Vagina (tissue), 2 donors: ENCODE measurements at regions not wholly inside any gene's neighbourhood (a gene's known extent, or its start where the extent isn't known, plus 50 kb on each side); places are given as distances from the start of the nearest gene placed in this dataset.

ENCODE experiments used
- DNase-seq, 2 donors: peaks; one replicate each; pipeline ENCODE4 v3.0.0-alpha.2; 2017; ENCODE audit errors: extremely low spot score in 2 of 2
- H3K27ac ChIP-seq: fragments of 200-600 bp; sonication (generic); one replicate; pipeline ENCODE4 v1.5.1; 2019
- H3K27me3 ChIP-seq: fragments of 200-600 bp; sonication (generic); one replicate; pipeline ENCODE4 v1.5.1; 2019
- H3K36me3 ChIP-seq, 2 donors: fragments of 200-600 bp; sonication (generic); one replicate each; pipeline ENCODE4 v1.5.1; 2017 to 2019
- H3K4me1 ChIP-seq: fragments of 200-600 bp; sonication (generic); one replicate; pipeline ENCODE4 v1.5.1; 2019
- H3K4me3 ChIP-seq, 2 donors: fragments of 200-600 bp; sonication (generic); 1 replicate in 1 of 2; 2 replicates in 1 of 2; pipeline ENCODE4 v1.5.1; 2016 to 2019
- H3K9me3 ChIP-seq: fragments of 200-600 bp; sonication (generic); one replicate; pipeline ENCODE4 v1.5.1; 2019
- CTCF ChIP-seq, 3 experiments: fragments of 450-650 bp in 2 of 3; fragments of 200-600 bp in 1 of 3; sonication (generic) in 1 of 3; IDR thresholded peaks; one replicate each; pipeline ENCODE4 v1.5.1; 2017 to 2019; ENCODE audit warnings: antibody characterized with exemption in 3 of 3, mild to moderate bottlenecking in 2 of 3, moderate library complexity in 2 of 3
- POLR2A ChIP-seq, 2 donors: fragments of 450-650 bp; IDR thresholded peaks; one replicate each; pipeline ENCODE4 v1.6.1; 2017; ENCODE audit warnings: antibody characterized with exemption in 2 of 2, mild to moderate bottlenecking in 2 of 2, moderate library complexity in 2 of 2
- POLR2AphosphoS5 ChIP-seq, 2 donors: sonication (generic); formaldehyde crosslinking; IDR thresholded peaks; one replicate each; pipeline ENCODE4 v1.9.0; 2017; ENCODE audit warnings: antibody characterized with exemption in 2 of 2, mild to moderate bottlenecking in 2 of 2, low read depth in 1 of 2; ENCODE audit not compliant: insufficient read depth in 1 of 2
- intact Hi-C: fragments of 100-400 bp; cut with DNase I; formaldehyde crosslinking; loops from one replicate; pipeline ENCODE4 v1.15.1; 2023

- no peaks in the 10 kb centered on the region for H3K27me3 ChIP-seq
- H3K4me3 ChIP-seq: no peak overlapping the region
- no peak for DNase-seq
- no peak overlapping the region for H3K27ac ChIP-seq
- intact Hi-C loops: no loop called here
- no peaks in the 10 kb centered on the region for H3K9me3 ChIP-seq
- no peak for TF ChIP-seq CTCF (IDR thresholded peaks at IDR 0.05)
- no peak for TF ChIP-seq POLR2AphosphoS5 (IDR thresholded peaks at IDR 0.05; ENCODE audit: insufficient read depth in 1 of 2, low read depth in 1 of 2)
- TF ChIP-seq POLR2A (IDR thresholded peaks at IDR 0.05): no peak
- H3K36me3 ChIP-seq: no peaks in the 10 kb centered on the region
- H3K4me1 ChIP-seq: no peaks in the 10 kb centered on the region
These were observed 263.5 kb downstream of the INSIG2 start for GRCh38 chr2:118351796-118352195.

- Histone ChIP-seq H3K9me3 (no peaks in the 10 kb centered on the region), H3K36me3 (no peaks in the 10 kb centered on the region), H3K27me3 (no peaks in the 10 kb centered on the region), H3K4me1 (no peaks in the 10 kb centered on the region), H3K4me3 (no peak overlapping the region), H3K27ac (no peak overlapping the region)
- no peak for DNase-seq
- intact Hi-C loops: no loop called here
- no peak for TF ChIP-seq POLR2AphosphoS5 (IDR thresholded peaks at IDR 0.05; ENCODE audit: insufficient read depth in 1 of 2, low read depth in 1 of 2)
- TF ChIP-seq POLR2A (IDR thresholded peaks at IDR 0.05): no peak
- TF ChIP-seq CTCF (IDR thresholded peaks at IDR 0.05): no peak
These were observed 262.4 kb downstream of the INSIG2 start for GRCh38 chr2:118350621-118351020.

GRCh38 chr2:118349365-118349764 lies 261.1 kb downstream of the INSIG2 start:
- H3K9me3 ChIP-seq: no peaks in the 10 kb centered on the region
- H3K4me1 ChIP-seq: no peaks in the 10 kb centered on the region
- intact Hi-C loops: no loop called here
- no peak for DNase-seq
- TF ChIP-seq CTCF (IDR thresholded peaks at IDR 0.05): no peak
- no peak for TF ChIP-seq POLR2A (IDR thresholded peaks at IDR 0.05)
- no peak for TF ChIP-seq POLR2AphosphoS5 (IDR thresholded peaks at IDR 0.05; ENCODE audit: insufficient read depth in 1 of 2, low read depth in 1 of 2)
- no peak overlapping the region for H3K27ac ChIP-seq
- H3K4me3 ChIP-seq: no peak overlapping the region
- H3K27me3 ChIP-seq: no peaks in the 10 kb centered on the region
- H3K36me3 ChIP-seq: no peaks in the 10 kb centered on the region

- H3K9me3 ChIP-seq: no peaks in the 10 kb centered on the region
- H3K4me1 ChIP-seq: no peaks in the 10 kb centered on the region
- no peaks in the 10 kb centered on the region for H3K36me3 ChIP-seq
- no peaks in the 10 kb centered on the region for H3K27me3 ChIP-seq
- no peak overlapping the region for H3K4me3 ChIP-seq
- no peak for TF ChIP-seq POLR2AphosphoS5 (IDR thresholded peaks at IDR 0.05; ENCODE audit: insufficient read depth in 1 of 2, low read depth in 1 of 2)
- no peak for TF ChIP-seq CTCF (IDR thresholded peaks at IDR 0.05)
- TF ChIP-seq POLR2A (IDR thresholded peaks at IDR 0.05): no peak
- DNase-seq: no peak
- no peak overlapping the region for H3K27ac ChIP-seq
- intact Hi-C loops: no loop called here
These were observed 260.2 kb downstream of the INSIG2 start for GRCh38 chr2:118348380-118349034.

- H3K27me3 ChIP-seq: no peaks in the 10 kb centered on the region
- no peak overlapping the region for H3K4me3 ChIP-seq
- H3K27ac ChIP-seq: no peak overlapping the region
- intact Hi-C loops: no loop called here
- no peak for TF ChIP-seq CTCF (IDR thresholded peaks at IDR 0.05)
- TF ChIP-seq POLR2A (IDR thresholded peaks at IDR 0.05): no peak
- no peak for TF ChIP-seq POLR2AphosphoS5 (IDR thresholded peaks at IDR 0.05; ENCODE audit: insufficient read depth in 1 of 2, low read depth in 1 of 2)
- no peaks in the 10 kb centered on the region for H3K9me3 ChIP-seq
- no peaks in the 10 kb centered on the region for H3K4me1 ChIP-seq
- no peaks in the 10 kb centered on the region for H3K36me3 ChIP-seq
- no peak for DNase-seq
These were observed 257.2 kb downstream of the INSIG2 start for GRCh38 chr2:118345465-118345864.
